Adipocyte (in vitro differentiated cells): ENCODE measurements at regions not wholly inside any gene's neighbourhood (a gene's known extent, or its start where the extent isn't known, plus 50 kb on each side); places are given as distances from the start of the nearest gene placed in this dataset.
A peak's percentile ranks its signal among the peaks of the same experiment; 100 is the strongest.

Experiments
- DNase-seq: peaks from one replicate; pipeline ENCODE4 v3.0.0-alpha.2; 2015; ENCODE audit warnings: low read depth
- H3K27me3 ChIP-seq: replicated peaks from 2 replicates; pipeline ENCODE4 v1.7.0; 2013; ENCODE audit warnings: mild to moderate bottlenecking, low read length, moderate library complexity; ENCODE audit not compliant: control insufficient read depth, insufficient read depth
- H3K36me3 ChIP-seq: 2 replicates; pipeline ENCODE4 v1.7.0; 2013; ENCODE audit warnings: low read length, mild to moderate bottlenecking, moderate library complexity; ENCODE audit not compliant: control insufficient read depth, insufficient read depth, severe bottlenecking
- H3K4me1 ChIP-seq: 2 replicates; pipeline ENCODE4 v1.7.0; 2013; ENCODE audit warnings: mild to moderate bottlenecking, low read length, moderate library complexity; ENCODE audit not compliant: control insufficient read depth, insufficient read depth
- H3K4me3 ChIP-seq: 2 replicates; pipeline ENCODE4 v1.7.0; 2013; ENCODE audit warnings: mild to moderate bottlenecking, low read length, moderate library complexity
- H3K9ac ChIP-seq: 2 replicates; pipeline ENCODE4 v1.7.0; 2013; ENCODE audit warnings: mild to moderate bottlenecking, low read length, moderate library complexity
- H3K9me3 ChIP-seq: 2 replicates; pipeline ENCODE4 v1.7.0; 2013; ENCODE audit warnings: mild to moderate bottlenecking, low read length, moderate library complexity; ENCODE audit not compliant: control insufficient read depth

- no peaks in the 10 kb centered on the region for H3K9me3 ChIP-seq
- no peak overlapping the region for H3K9ac ChIP-seq
- no peaks in the 10 kb centered on the region for H3K36me3 ChIP-seq
- peak; percentile 53 for DNase-seq
- peaks cover 28% of the 10 kb centered on the region for H3K4me1 ChIP-seq
- H3K27me3 ChIP-seq: no peaks in the 10 kb centered on the region
- no peak overlapping the region for H3K4me3 ChIP-seq
Observed at GRCh38 chr12:76690921-76691700, 72.8 kb upstream of the ZDHHC17 start.

- H3K9ac ChIP-seq: no peak overlapping the region
- no peaks in the 10 kb centered on the region for H3K27me3 ChIP-seq
- no peaks in the 10 kb centered on the region for H3K9me3 ChIP-seq
- no peaks in the 10 kb centered on the region for H3K36me3 ChIP-seq
- H3K4me3 ChIP-seq: no peak overlapping the region
- H3K4me1 ChIP-seq: peaks cover 24% of the 10 kb centered on the region
- peak; percentile 35 for DNase-seq
Observed at GRCh38 chr12:76692846-76693245, 71.1 kb upstream of the ZDHHC17 start.

GRCh38 chr12:76694369-76694768 lies 69.5 kb upstream of the ZDHHC17 start:
- H3K27me3 ChIP-seq: no peaks in the 10 kb centered on the region
- H3K4me1 ChIP-seq: peaks cover 14% of the 10 kb centered on the region
- no peak for DNase-seq
- H3K4me3 ChIP-seq: no peak overlapping the region
- H3K9ac ChIP-seq: no peak overlapping the region
- H3K36me3 ChIP-seq: no peaks in the 10 kb centered on the region
- H3K9me3 ChIP-seq: no peaks in the 10 kb centered on the region

- Histone ChIP-seq H3K27me3 (no peaks in the 10 kb centered on the region), H3K4me1 (peaks cover 7% of the 10 kb centered on the region)
- DNase-seq: no peak
Observed at GRCh38 chr12:76696186-76696585, 67.7 kb upstream of the ZDHHC17 start.

GRCh38 chr12:76697849-76698248 lies 66.1 kb upstream of the ZDHHC17 start:
- no peaks in the 10 kb centered on the region for H3K4me1 ChIP-seq
- no peak overlapping the region for H3K4me3 ChIP-seq
- no peak overlapping the region for H3K9ac ChIP-seq
- H3K36me3 ChIP-seq: no peaks in the 10 kb centered on the region
- H3K9me3 ChIP-seq: no peaks in the 10 kb centered on the region
- DNase-seq: no peak
- no peaks in the 10 kb centered on the region for H3K27me3 ChIP-seq

More at GRCh38 chr12:76696186-76696585, 67.7 kb upstream of the ZDHHC17 start:
- H3K36me3 ChIP-seq: no peaks in the 10 kb centered on the region
- no peak overlapping the region for H3K9ac ChIP-seq
- H3K4me3 ChIP-seq: no peak overlapping the region
- H3K9me3 ChIP-seq: no peaks in the 10 kb centered on the region

GRCh38 chr12:76698316-76698715 lies 65.6 kb upstream of the ZDHHC17 start:
- H3K27me3 ChIP-seq: no peaks in the 10 kb centered on the region
- H3K9me3 ChIP-seq: no peaks in the 10 kb centered on the region
- no peak overlapping the region for H3K4me3 ChIP-seq
- H3K4me1 ChIP-seq: no peaks in the 10 kb centered on the region
- no peak overlapping the region for H3K9ac ChIP-seq
- no peaks in the 10 kb centered on the region for H3K36me3 ChIP-seq
- peak; percentile 15 for DNase-seq

- Histone ChIP-seq H3K27me3 (no peaks in the 10 kb centered on the region), H3K4me3 (no peak overlapping the region), H3K9me3 (no peaks in the 10 kb centered on the region), H3K9ac (no peak overlapping the region), H3K36me3 (no peaks in the 10 kb centered on the region), H3K4me1 (peaks cover 3% of the 10 kb centered on the region)
- DNase-seq: no peak
Observed at GRCh38 chr12:76698966-76699365, 64.9 kb upstream of the ZDHHC17 start.

- Histone ChIP-seq H3K4me3 (no peak overlapping the region), H3K9me3 (no peaks in the 10 kb centered on the region), H3K4me1 (peaks cover 8% of the 10 kb centered on the region), H3K36me3 (no peaks in the 10 kb centered on the region), H3K9ac (no peak overlapping the region), H3K27me3 (no peaks in the 10 kb centered on the region)
- no peak for DNase-seq
Observed at GRCh38 chr12:76701690-76702089, 62.2 kb upstream of the ZDHHC17 start.

GRCh38 chr12:76702946-76703345 lies 61.0 kb upstream of the ZDHHC17 start:
- no peak overlapping the region for H3K4me3 ChIP-seq
- H3K4me1 ChIP-seq: peaks cover 12% of the 10 kb centered on the region
- no peaks in the 10 kb centered on the region for H3K9me3 ChIP-seq
- no peak overlapping the region for H3K9ac ChIP-seq
- no peak for DNase-seq
- no peaks in the 10 kb centered on the region for H3K36me3 ChIP-seq
- H3K27me3 ChIP-seq: no peaks in the 10 kb centered on the region

GRCh38 chr12:76704693-76705092 lies 59.2 kb upstream of the ZDHHC17 start:
- Histone ChIP-seq H3K27me3 (no peaks in the 10 kb centered on the region), H3K4me3 (no peak overlapping the region), H3K9ac (no peak overlapping the region), H3K9me3 (no peaks in the 10 kb centered on the region), H3K4me1 (peaks cover 12% of the 10 kb centered on the region), H3K36me3 (no peaks in the 10 kb centered on the region)
- no peak for DNase-seq

GRCh38 chr12:76706101-76706500 lies 57.8 kb upstream of the ZDHHC17 start:
- H3K9me3 ChIP-seq: no peaks in the 10 kb centered on the region
- H3K4me1 ChIP-seq: peaks cover 12% of the 10 kb centered on the region
- H3K9ac ChIP-seq: no peak overlapping the region
- no peaks in the 10 kb centered on the region for H3K36me3 ChIP-seq
- no peaks in the 10 kb centered on the region for H3K27me3 ChIP-seq
- DNase-seq: peak; percentile 12
- H3K4me3 ChIP-seq: no peak overlapping the region

- no peaks in the 10 kb centered on the region for H3K36me3 ChIP-seq
- no peak for DNase-seq
- no peak overlapping the region for H3K9ac ChIP-seq
- no peaks in the 10 kb centered on the region for H3K9me3 ChIP-seq
- no peak overlapping the region for H3K4me3 ChIP-seq
- H3K27me3 ChIP-seq: no peaks in the 10 kb centered on the region
- peaks cover 12% of the 10 kb centered on the region for H3K4me1 ChIP-seq
Observed at GRCh38 chr12:76706761-76707160, 57.2 kb upstream of the ZDHHC17 start.
